ENCODE measurements at regions not wholly inside any gene's neighbourhood (a gene's known extent, or its start where the extent isn't known, plus 50 kb on each side); places are given as distances from the start of the nearest gene placed in this dataset.

DNA sequence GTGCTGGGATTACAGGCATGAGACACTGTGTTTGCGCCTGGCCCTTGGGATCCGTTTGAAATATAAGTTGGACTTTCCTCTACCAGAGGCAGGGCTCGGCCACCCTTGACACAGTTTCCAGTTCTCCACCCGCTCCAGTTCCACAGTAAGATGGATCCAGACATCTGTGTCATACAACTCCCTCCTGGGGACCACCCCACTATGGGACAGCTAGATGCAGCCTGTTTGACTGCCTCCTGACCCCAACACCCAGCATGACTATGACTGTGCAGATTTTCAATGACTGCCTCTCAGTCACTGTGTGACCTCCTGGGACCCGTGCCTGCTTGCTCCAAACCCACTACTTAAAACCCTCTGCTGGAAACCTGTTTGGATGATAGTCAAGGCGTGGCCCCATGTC, 166.7 kb downstream of the IRF8 start:
- TF ChIP-seq, protein P1, sequence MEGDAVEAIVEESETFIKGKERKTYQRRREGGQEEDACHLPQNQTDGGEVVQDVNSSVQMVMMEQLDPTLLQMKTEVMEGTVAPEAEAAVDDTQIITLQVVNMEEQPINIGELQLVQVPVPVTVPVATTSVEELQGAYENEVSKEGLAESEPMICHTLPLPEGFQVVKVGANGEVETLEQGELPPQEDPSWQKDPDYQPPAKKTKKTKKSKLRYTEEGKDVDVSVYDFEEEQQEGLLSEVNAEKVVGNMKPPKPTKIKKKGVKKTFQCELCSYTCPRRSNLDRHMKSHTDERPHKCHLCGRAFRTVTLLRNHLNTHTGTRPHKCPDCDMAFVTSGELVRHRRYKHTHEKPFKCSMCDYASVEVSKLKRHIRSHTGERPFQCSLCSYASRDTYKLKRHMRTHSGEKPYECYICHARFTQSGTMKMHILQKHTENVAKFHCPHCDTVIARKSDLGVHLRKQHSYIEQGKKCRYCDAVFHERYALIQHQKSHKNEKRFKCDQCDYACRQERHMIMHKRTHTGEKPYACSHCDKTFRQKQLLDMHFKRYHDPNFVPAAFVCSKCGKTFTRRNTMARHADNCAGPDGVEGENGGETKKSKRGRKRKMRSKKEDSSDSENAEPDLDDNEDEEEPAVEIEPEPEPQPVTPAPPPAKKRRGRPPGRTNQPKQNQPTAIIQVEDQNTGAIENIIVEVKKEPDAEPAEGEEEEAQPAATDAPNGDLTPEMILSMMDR (IDR thresholded peaks at IDR 0.05), result no peak
- TF ChIP-seq POLR2A (IDR thresholded peaks at IDR 0.05), result no peak
